Prostate gland (tissue), 2 donors: ENCODE measurements at regions not wholly inside any gene's neighbourhood (a gene's known extent, or its start where the extent isn't known, plus 50 kb on each side); places are given as distances from the start of the nearest gene placed in this dataset.

Experiments
- DNase-seq: peaks from one replicate; pipeline ENCODE4 v3.0.0-alpha.2; 2019; ENCODE audit warnings: low spot score
- H3K27ac ChIP-seq, 2 donors: fragments of 200-600 bp; sonication (generic); 2 replicates each; pipeline ENCODE4 v1.5.1; 2017 to 2019
- H3K27me3 ChIP-seq: fragments of 200-600 bp; sonication (generic); replicated peaks from 2 replicates; pipeline ENCODE4 v1.5.1; 2019; ENCODE audit not compliant: insufficient read depth
- H3K36me3 ChIP-seq, 2 donors: fragments of 200-600 bp; sonication (generic); 1 replicate in 1 of 2; 2 replicates in 1 of 2; pipeline versions ENCODE4 v1.5.1 to v1.8.1; 2017 to 2019
- H3K4me1 ChIP-seq: fragments of 200-600 bp; sonication (generic); replicated peaks from 2 replicates; pipeline ENCODE4 v1.5.1; 2019
- H3K4me3 ChIP-seq, 2 donors: fragments of 200-600 bp; sonication (generic); 2 replicates each; pipeline ENCODE4 v1.5.1; 2017 to 2019
- H3K9me3 ChIP-seq: fragments of 200-600 bp; sonication (generic); 2 replicates; pipeline ENCODE4 v1.5.1; 2017
- POLR2A ChIP-seq: fragments of 450-650 bp; IDR thresholded peaks from one replicate; pipeline ENCODE4 v1.6.1; 2016; ENCODE audit warnings: antibody characterized with exemption, mild to moderate bottlenecking
- POLR2AphosphoS5 ChIP-seq: sonication (generic); formaldehyde crosslinking; IDR thresholded peaks from one replicate; pipeline ENCODE4 v1.6.1; 2017; ENCODE audit warnings: antibody characterized with exemption
- WGBS: methylation state at CpG from one replicate; pipeline ENCODE4 v1.1.5; 2018; 5-methylcytosine and 5-hydroxymethylcytosine counted together
- intact Hi-C: fragments of 100-400 bp; cut with DNase I; formaldehyde crosslinking; loops from one replicate; pipeline ENCODE4 v1.14.2; 2022
- TF ChIP-seq, protein P1 (sequence below), 4 experiments: fragments of 200-600 bp in 2 of 4; fragments of 450-650 bp in 2 of 4; sonication (generic) in 2 of 4; IDR thresholded peaks; 1 replicate in 3 of 4; 2 replicates in 1 of 4; pipeline ENCODE4 v1.5.1; 2016 to 2019; ENCODE audit warnings: antibody characterized with exemption in 4 of 4, mild to moderate bottlenecking in 2 of 4, moderate library complexity in 2 of 4

DNA sequence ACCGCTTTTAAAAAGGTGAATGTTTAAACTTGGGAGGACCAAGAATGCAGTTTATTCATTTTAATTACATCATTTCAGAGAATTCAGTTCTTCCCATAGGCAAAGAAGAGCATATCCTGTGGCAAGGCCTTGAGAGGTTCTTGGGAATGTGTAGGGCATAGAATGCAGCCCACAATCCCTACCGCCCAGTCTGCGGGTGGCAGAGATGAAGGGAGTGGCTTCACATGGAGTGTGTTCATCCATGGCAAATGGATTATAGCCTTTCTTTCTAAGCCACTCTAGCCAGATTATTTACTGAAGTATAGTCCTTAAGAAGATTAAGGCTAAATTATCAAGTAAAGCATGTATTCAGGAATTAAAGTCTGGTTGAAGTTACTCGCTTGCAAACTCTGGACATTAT, 97.4 kb downstream of the TSPAN8 start:
- H3K4me1 ChIP-seq = no peaks in the 10 kb centered on the region
- WGBS = 86% methylated on average over 4 of the region's 4 CpGs
- H3K9me3 ChIP-seq = no peaks in the 10 kb centered on the region
- intact Hi-C loops = no loop called here
- H3K27me3 ChIP-seq = no peaks in the 10 kb centered on the region
- DNase-seq = no peak
- TF ChIP-seq, protein P1, sequence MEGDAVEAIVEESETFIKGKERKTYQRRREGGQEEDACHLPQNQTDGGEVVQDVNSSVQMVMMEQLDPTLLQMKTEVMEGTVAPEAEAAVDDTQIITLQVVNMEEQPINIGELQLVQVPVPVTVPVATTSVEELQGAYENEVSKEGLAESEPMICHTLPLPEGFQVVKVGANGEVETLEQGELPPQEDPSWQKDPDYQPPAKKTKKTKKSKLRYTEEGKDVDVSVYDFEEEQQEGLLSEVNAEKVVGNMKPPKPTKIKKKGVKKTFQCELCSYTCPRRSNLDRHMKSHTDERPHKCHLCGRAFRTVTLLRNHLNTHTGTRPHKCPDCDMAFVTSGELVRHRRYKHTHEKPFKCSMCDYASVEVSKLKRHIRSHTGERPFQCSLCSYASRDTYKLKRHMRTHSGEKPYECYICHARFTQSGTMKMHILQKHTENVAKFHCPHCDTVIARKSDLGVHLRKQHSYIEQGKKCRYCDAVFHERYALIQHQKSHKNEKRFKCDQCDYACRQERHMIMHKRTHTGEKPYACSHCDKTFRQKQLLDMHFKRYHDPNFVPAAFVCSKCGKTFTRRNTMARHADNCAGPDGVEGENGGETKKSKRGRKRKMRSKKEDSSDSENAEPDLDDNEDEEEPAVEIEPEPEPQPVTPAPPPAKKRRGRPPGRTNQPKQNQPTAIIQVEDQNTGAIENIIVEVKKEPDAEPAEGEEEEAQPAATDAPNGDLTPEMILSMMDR (IDR thresholded peaks at IDR 0.05) = no peak
- TF ChIP-seq POLR2AphosphoS5 = no peak
- TF ChIP-seq POLR2A = no peak
- no peak overlapping the region for H3K27ac ChIP-seq
- no peaks in the 10 kb centered on the region for H3K36me3 ChIP-seq
- H3K4me3 ChIP-seq = no peak overlapping the region

DNA sequence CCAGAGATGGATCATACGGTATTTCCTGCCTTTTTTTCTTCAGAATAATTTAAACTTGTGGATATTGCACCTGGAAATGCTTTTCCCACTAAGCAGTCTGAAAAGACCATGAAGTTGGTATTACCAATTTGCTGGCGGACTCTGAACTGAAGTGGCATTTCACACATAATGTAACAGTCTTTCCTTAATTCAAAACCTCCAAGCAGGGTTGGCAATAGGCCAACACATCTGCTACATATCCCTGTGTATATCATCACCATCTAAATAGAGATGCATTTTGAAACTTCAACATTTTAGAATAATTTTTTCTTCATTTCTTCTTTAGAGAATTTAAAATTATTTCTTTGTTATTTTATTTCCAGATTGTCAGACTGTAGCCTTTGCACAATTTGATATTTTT, 100.5 kb downstream of the TSPAN8 start:
- Histone ChIP-seq H3K9me3 (no peaks in the 10 kb centered on the region), H3K27ac (no peak overlapping the region), H3K4me1 (no peaks in the 10 kb centered on the region), H3K36me3 (no peaks in the 10 kb centered on the region), H3K27me3 (no peaks in the 10 kb centered on the region), H3K4me3 (no peak overlapping the region)
- no peak for TF ChIP-seq POLR2A
- TF ChIP-seq, protein P1 (IDR thresholded peaks at IDR 0.05) = no peak
- TF ChIP-seq POLR2AphosphoS5 = no peak
- intact Hi-C loops = no loop called here
- WGBS = 81% methylated on average over 2 of the region's 2 CpGs
- DNase-seq = no peak

DNA sequence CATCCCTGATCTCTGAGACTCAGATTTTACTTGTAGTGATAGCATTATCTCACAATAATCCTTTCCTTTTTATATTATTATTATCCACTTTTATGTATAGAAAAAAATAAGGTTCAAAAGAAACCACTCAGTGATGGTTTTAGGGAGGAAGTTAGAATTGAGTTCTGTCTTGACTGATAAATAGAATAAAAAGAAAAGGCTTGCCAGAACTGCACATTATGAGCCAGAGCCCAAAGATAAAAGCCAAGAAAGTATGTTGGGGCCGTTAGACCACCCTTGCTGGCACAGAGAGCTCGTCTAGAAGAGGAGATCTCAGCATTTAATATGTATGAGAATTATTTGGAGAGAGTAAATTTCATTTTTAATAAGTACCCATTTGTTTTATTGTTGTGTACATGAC, 103.2 kb downstream of the TSPAN8 start:
- intact Hi-C loops = no loop called here
- Histone ChIP-seq H3K9me3 (no peaks in the 10 kb centered on the region), H3K4me3 (no peak overlapping the region), H3K36me3 (no peaks in the 10 kb centered on the region), H3K27me3 (no peaks in the 10 kb centered on the region), H3K4me1 (no peaks in the 10 kb centered on the region), H3K27ac (no peak overlapping the region)
- WGBS = 39% methylated on average over 2 of the region's 2 CpGs
- DNase-seq = no peak
- TF ChIP-seq POLR2AphosphoS5 = no peak
- TF ChIP-seq POLR2A = no peak
- TF ChIP-seq, protein P1 (IDR thresholded peaks at IDR 0.05) = no peak

DNA sequence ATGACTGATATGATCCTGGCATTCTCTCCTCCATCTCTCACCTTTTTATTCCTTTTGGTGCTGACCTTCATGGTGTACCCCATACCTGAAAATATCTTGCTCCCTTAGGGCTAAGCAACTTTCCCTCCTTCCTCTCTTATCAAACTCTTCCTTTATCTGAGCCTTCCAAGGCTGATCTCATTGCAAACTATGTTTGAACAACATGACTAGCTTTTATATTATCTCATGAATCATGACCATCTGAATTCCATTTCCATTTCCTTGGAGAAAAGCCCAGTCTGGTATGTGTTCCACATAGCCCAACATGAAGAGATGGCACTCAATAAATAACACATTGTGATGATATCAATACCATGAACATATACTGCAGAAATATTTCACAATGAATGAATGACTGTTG, 111.6 kb downstream of the TSPAN8 start:
- Histone ChIP-seq H3K4me3 (no peak overlapping the region), H3K27me3 (no peaks in the 10 kb centered on the region), H3K9me3 (no peaks in the 10 kb centered on the region), H3K4me1 (no peaks in the 10 kb centered on the region), H3K27ac (no peak overlapping the region), H3K36me3 (no peaks in the 10 kb centered on the region)
- TF ChIP-seq, protein P1 (IDR thresholded peaks at IDR 0.05) = no peak
- TF ChIP-seq POLR2AphosphoS5 (no peak), POLR2A (no peak)
- intact Hi-C loops = no loop called here
- DNase-seq = no peak

DNA sequence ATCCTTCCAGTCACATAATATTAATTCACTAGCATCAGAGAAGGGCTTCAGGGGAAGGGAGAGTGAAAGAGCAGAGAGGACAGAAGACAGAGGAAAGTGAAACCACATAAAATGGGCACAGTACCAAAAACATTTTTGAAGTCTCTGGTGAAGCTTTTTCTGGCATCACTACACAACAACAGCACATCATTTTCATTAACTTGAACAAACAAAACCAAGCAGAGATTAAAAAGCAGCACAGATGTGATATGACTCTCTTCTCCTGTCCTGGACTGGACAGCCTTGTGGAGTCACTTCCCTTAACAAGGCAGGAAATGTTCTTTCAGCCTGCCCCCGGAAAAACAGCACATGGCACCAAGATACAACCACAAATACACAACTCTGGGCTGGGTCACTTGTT, 112.0 kb downstream of the TSPAN8 start:
- no peak overlapping the region for H3K27ac ChIP-seq
- H3K4me3 ChIP-seq = no peak overlapping the region
- WGBS = 33% methylated on average over 1 of the region's 1 CpG
- no peaks in the 10 kb centered on the region for H3K4me1 ChIP-seq
- intact Hi-C loops = no loop called here
- H3K36me3 ChIP-seq = no peaks in the 10 kb centered on the region
- H3K27me3 ChIP-seq = no peaks in the 10 kb centered on the region
- no peaks in the 10 kb centered on the region for H3K9me3 ChIP-seq
- TF ChIP-seq POLR2AphosphoS5 = no peak
- TF ChIP-seq, protein P1 (IDR thresholded peaks at IDR 0.05) = no peak
- no peak for DNase-seq
